Activated T-cell treated with anti-CD3 and anti-CD28 coated beads, Interleukin-2, amount 50 U/mL, for 72 hours (primary cell): ENCODE measurements at regions not wholly inside any gene's neighbourhood (a gene's known extent, or its start where the extent isn't known, plus 50 kb on each side); places are given as distances from the start of the nearest gene placed in this dataset.

ENCODE experiments used
- ATAC-seq, 2 donors: fragments of 150-1000 bp; cut with Tn5 transposase; replicated peaks in 1 of 2; 2 replicates each; pipeline ENCODE4 v1.10.0; 2021; ENCODE audit warnings: moderate library complexity in 2 of 2, mild to moderate bottlenecking in 1 of 2
- DNase-seq, 2 donors: peaks; one replicate each; pipeline ENCODE4 v3.0.0; 2021 to 2022; ENCODE audit warnings: mixed read lengths in 1 of 2
- H3K27ac Mint-ChIP-seq: one replicate; pipeline ENCODE4 v1.8.0; 2022; ENCODE audit warnings: mild to moderate bottlenecking, moderate library complexity, mixed read lengths
- H3K27me3 Mint-ChIP-seq: one replicate; pipeline ENCODE4 v1.8.0; 2022; ENCODE audit warnings: low read depth, mixed read lengths
- H3K36me3 Mint-ChIP-seq, 2 donors: one replicate each; pipeline ENCODE4 v1.8.0; 2022; ENCODE audit warnings: mixed read lengths in 2 of 2, mild to moderate bottlenecking in 1 of 2; ENCODE audit not compliant: insufficient read depth in 2 of 2
- H3K4me1 Mint-ChIP-seq: one replicate; pipeline ENCODE4 v1.8.0; 2022; ENCODE audit warnings: low read depth, mixed read lengths
- H3K4me3 Mint-ChIP-seq, 2 donors: one replicate each; pipeline ENCODE4 v1.8.0; 2022; ENCODE audit warnings: mild to moderate bottlenecking in 2 of 2, mixed read lengths in 2 of 2, moderate library complexity in 2 of 2
- H3K9me3 Mint-ChIP-seq, 2 donors: one replicate each; pipeline ENCODE4 v1.8.0; 2022; ENCODE audit warnings: mixed read lengths in 2 of 2

GRCh38 chr5:167831754-167832504 is 459.5 kb upstream of the WWC1 start:
- peaks cover 2 to 4% of the 10 kb centered on the region in 2 donors for H3K9me3 Mint-ChIP-seq
- ATAC-seq (no peak), DNase-seq (no peak)
- no peaks in the 10 kb centered on the region for H3K27me3 Mint-ChIP-seq
- H3K27ac Mint-ChIP-seq, result no peak overlapping the region
- no peaks in the 10 kb centered on the region for H3K4me1 Mint-ChIP-seq
- H3K4me3 Mint-ChIP-seq, result no peak overlapping the region
- H3K36me3 Mint-ChIP-seq, result no peaks in the 10 kb centered on the region

- H3K27me3 Mint-ChIP-seq, result no peaks in the 10 kb centered on the region
- no peak for DNase-seq
- H3K4me1 Mint-ChIP-seq, result no peaks in the 10 kb centered on the region
- H3K9me3 Mint-ChIP-seq, result peaks cover 2 to 4% of the 10 kb centered on the region in 2 donors
- no peak overlapping the region for H3K27ac Mint-ChIP-seq
- H3K36me3 Mint-ChIP-seq, result no peaks in the 10 kb centered on the region
- no peak overlapping the region for H3K4me3 Mint-ChIP-seq
- no peak for ATAC-seq
Measured at GRCh38 chr5:167832609-167833008, 458.8 kb upstream of the WWC1 start.

- H3K27me3 Mint-ChIP-seq, result no peaks in the 10 kb centered on the region
- H3K4me1 Mint-ChIP-seq, result no peaks in the 10 kb centered on the region
- no peak overlapping the region for H3K4me3 Mint-ChIP-seq
Measured at GRCh38 chr5:167833456-167833855, 458.0 kb upstream of the WWC1 start.

GRCh38 chr5:167835146-167835545 is 456.3 kb upstream of the WWC1 start:
- Mint-ChIP-seq H3K27me3 (no peaks in the 10 kb centered on the region), H3K36me3 (no peaks in the 10 kb centered on the region), H3K4me1 (no peaks in the 10 kb centered on the region), H3K9me3 (peaks cover 2 to 4% of the 10 kb centered on the region in 2 donors), H3K27ac (no peak overlapping the region), H3K4me3 (no peak overlapping the region)
- DNase-seq (no peak), ATAC-seq (no peak)

More at GRCh38 chr5:167833456-167833855, 458.0 kb upstream of the WWC1 start:
- Mint-ChIP-seq H3K27ac (no peak overlapping the region), H3K9me3 (peaks cover 2 to 4% of the 10 kb centered on the region in 2 donors), H3K36me3 (no peaks in the 10 kb centered on the region)
- no peak for DNase-seq
- ATAC-seq, result no peak

GRCh38 chr5:167837127-167837526 is 454.3 kb upstream of the WWC1 start:
- H3K4me1 Mint-ChIP-seq, result no peaks in the 10 kb centered on the region
- ATAC-seq (no peak), DNase-seq (no peak)
- H3K27me3 Mint-ChIP-seq, result no peaks in the 10 kb centered on the region
- no peaks in the 10 kb centered on the region for H3K36me3 Mint-ChIP-seq
- H3K27ac Mint-ChIP-seq, result no peak overlapping the region
- H3K4me3 Mint-ChIP-seq, result no peak overlapping the region
- H3K9me3 Mint-ChIP-seq, result peaks cover 3 to 6% of the 10 kb centered on the region in 2 donors

GRCh38 chr5:167839065-167839464 is 452.4 kb upstream of the WWC1 start:
- peaks cover 2 to 5% of the 10 kb centered on the region in 2 donors for H3K9me3 Mint-ChIP-seq

GRCh38 chr5:167840527-167841130 is 450.8 kb upstream of the WWC1 start:
- Mint-ChIP-seq H3K4me1 (no peaks in the 10 kb centered on the region), H3K9me3 (peaks cover 4 to 8% of the 10 kb centered on the region in 2 donors), H3K27me3 (no peaks in the 10 kb centered on the region), H3K27ac (no peak overlapping the region), H3K36me3 (no peaks in the 10 kb centered on the region), H3K4me3 (no peak overlapping the region)
- DNase-seq, result no peak
- no peak for ATAC-seq

More at GRCh38 chr5:167839065-167839464, 452.4 kb upstream of the WWC1 start:
- no peaks in the 10 kb centered on the region for H3K27me3 Mint-ChIP-seq
- H3K4me1 Mint-ChIP-seq, result no peaks in the 10 kb centered on the region
- no peak for ATAC-seq
- DNase-seq, result no peak
- H3K27ac Mint-ChIP-seq, result no peak overlapping the region
- H3K36me3 Mint-ChIP-seq, result no peaks in the 10 kb centered on the region
- H3K4me3 Mint-ChIP-seq, result no peak overlapping the region

GRCh38 chr5:167843881-167844572 is 447.4 kb upstream of the WWC1 start:
- Mint-ChIP-seq H3K4me1 (no peaks in the 10 kb centered on the region), H3K27ac (no peak overlapping the region), H3K36me3 (no peaks in the 10 kb centered on the region), H3K27me3 (no peaks in the 10 kb centered on the region), H3K4me3 (no peak overlapping the region), H3K9me3 (peaks cover 4 to 8% of the 10 kb centered on the region in 2 donors)
- DNase-seq (no peak), ATAC-seq (no peak)

GRCh38 chr5:167845952-167846351 is 445.5 kb upstream of the WWC1 start:
- Mint-ChIP-seq H3K36me3 (no peaks in the 10 kb centered on the region), H3K27ac (no peak overlapping the region)

GRCh38 chr5:167849874-167850273 is 441.6 kb upstream of the WWC1 start:
- Mint-ChIP-seq H3K27ac (no peak overlapping the region), H3K4me3 (no peak overlapping the region), H3K36me3 (no peaks in the 10 kb centered on the region), H3K27me3 (no peaks in the 10 kb centered on the region), H3K9me3 (peaks cover 2 to 4% of the 10 kb centered on the region in 2 donors), H3K4me1 (no peaks in the 10 kb centered on the region)
- no peak for ATAC-seq
- no peak for DNase-seq

More at GRCh38 chr5:167845952-167846351, 445.5 kb upstream of the WWC1 start:
- ATAC-seq, result no peak
- Mint-ChIP-seq H3K4me1 (no peaks in the 10 kb centered on the region), H3K9me3 (peaks cover 4 to 10% of the 10 kb centered on the region in 2 donors), H3K4me3 (no peak overlapping the region), H3K27me3 (no peaks in the 10 kb centered on the region)
- no peak for DNase-seq

GRCh38 chr5:167850911-167851310 is 440.5 kb upstream of the WWC1 start:
- H3K9me3 Mint-ChIP-seq, result peaks cover 0 to 2% of the 10 kb centered on the region in 2 donors
- no peaks in the 10 kb centered on the region for H3K4me1 Mint-ChIP-seq
- H3K27ac Mint-ChIP-seq, result no peak overlapping the region
- no peak overlapping the region for H3K4me3 Mint-ChIP-seq
- H3K27me3 Mint-ChIP-seq, result no peaks in the 10 kb centered on the region
- DNase-seq (no peak), ATAC-seq (no peak)
- H3K36me3 Mint-ChIP-seq, result no peaks in the 10 kb centered on the region

- H3K4me3 Mint-ChIP-seq, result no peak overlapping the region
- H3K36me3 Mint-ChIP-seq, result no peaks in the 10 kb centered on the region
- ATAC-seq (no peak), DNase-seq (no peak)
- peaks cover 0 to 2% of the 10 kb centered on the region in 2 donors for H3K9me3 Mint-ChIP-seq
- no peak overlapping the region for H3K27ac Mint-ChIP-seq
- no peaks in the 10 kb centered on the region for H3K4me1 Mint-ChIP-seq
- no peaks in the 10 kb centered on the region for H3K27me3 Mint-ChIP-seq
Measured at GRCh38 chr5:167851416-167851815, 440.0 kb upstream of the WWC1 start.

- H3K4me1 Mint-ChIP-seq, result no peaks in the 10 kb centered on the region
- ATAC-seq (no peak), DNase-seq (no peak)
- H3K4me3 Mint-ChIP-seq, result no peak overlapping the region
- no peaks in the 10 kb centered on the region for H3K27me3 Mint-ChIP-seq
- H3K27ac Mint-ChIP-seq, result no peak overlapping the region
- H3K9me3 Mint-ChIP-seq, result peaks cover 0 to 2% of the 10 kb centered on the region in 2 donors
- H3K36me3 Mint-ChIP-seq, result no peaks in the 10 kb centered on the region
Measured at GRCh38 chr5:167852515-167852914, 438.9 kb upstream of the WWC1 start.
